ENCODE measurements at regions not wholly inside any gene's neighbourhood (a gene's known extent, or its start where the extent isn't known, plus 50 kb on each side); places are given as distances from the start of the nearest gene placed in this dataset.
A peak's percentile ranks its signal among the peaks of the same experiment; 100 is the strongest.

DNA sequence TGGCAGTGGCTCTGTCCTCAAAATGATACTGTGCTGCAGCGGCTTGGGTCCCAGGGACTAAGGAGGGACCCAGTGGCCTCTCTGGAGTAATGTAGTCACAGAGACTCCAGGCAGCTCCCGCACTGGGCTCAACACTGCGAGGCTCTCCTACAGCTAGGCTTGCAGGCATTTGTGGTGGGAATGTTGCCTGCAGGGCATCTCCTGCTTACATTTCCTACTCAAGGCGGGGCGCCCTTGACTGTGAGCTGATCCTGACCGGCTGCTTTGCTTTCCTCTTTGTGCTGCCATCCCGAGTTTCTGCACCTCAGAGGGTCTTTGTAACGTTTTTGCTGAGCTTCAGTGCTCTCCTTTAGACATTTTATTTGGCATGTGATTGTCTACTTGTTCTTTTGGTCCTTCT, 177.4 kb upstream of the FN1 start (continued):
- TF ChIP-seq, protein P1, sequence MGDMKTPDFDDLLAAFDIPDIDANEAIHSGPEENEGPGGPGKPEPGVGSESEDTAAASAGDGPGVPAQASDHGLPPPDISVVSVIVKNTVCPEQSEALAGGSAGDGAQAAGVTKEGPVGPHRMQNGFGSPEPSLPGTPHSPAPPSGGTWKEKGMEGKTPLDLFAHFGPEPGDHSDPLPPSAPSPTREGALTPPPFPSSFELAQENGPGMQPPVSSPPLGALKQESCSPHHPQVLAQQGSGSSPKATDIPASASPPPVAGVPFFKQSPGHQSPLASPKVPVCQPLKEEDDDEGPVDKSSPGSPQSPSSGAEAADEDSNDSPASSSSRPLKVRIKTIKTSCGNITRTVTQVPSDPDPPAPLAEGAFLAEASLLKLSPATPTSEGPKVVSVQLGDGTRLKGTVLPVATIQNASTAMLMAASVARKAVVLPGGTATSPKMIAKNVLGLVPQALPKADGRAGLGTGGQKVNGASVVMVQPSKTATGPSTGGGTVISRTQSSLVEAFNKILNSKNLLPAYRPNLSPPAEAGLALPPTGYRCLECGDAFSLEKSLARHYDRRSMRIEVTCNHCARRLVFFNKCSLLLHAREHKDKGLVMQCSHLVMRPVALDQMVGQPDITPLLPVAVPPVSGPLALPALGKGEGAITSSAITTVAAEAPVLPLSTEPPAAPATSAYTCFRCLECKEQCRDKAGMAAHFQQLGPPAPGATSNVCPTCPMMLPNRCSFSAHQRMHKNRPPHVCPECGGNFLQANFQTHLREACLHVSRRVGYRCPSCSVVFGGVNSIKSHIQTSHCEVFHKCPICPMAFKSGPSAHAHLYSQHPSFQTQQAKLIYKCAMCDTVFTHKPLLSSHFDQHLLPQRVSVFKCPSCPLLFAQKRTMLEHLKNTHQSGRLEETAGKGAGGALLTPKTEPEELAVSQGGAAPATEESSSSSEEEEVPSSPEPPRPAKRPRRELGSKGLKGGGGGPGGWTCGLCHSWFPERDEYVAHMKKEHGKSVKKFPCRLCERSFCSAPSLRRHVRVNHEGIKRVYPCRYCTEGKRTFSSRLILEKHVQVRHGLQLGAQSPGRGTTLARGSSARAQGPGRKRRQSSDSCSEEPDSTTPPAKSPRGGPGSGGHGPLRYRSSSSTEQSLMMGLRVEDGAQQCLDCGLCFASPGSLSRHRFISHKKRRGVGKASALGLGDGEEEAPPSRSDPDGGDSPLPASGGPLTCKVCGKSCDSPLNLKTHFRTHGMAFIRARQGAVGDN (IDR thresholded peaks at IDR 0.05): no peak

GRCh38 chr2:215612786-215613185, 176.9 kb upstream of the FN1 start:
- DNase-seq (ENCODE audit: low read depth, low spot score) (no peak), FAIRE-seq (no peak), ATAC-seq (peak; percentile 70)
- in situ Hi-C loops (cut with MboI): no loop called here
- no TSS peak for BruUV-seq (replicated peaks)
- no peak overlapping the region for H2AFZ ChIP-seq (ENCODE audit: control insufficient read depth, low read depth, low read length)
- WGBS (ENCODE audit: insufficient coverage, insufficient replicate concordance, low lambda C conversion rate, missing lambda C conversion rate): 17% methylated on average over 2 of the region's 2 CpGs
- POLR2A ChIA-PET: interaction anchor here (0.5 to 1.3 kb wide), 5 partner anchors 10 to 302 kb away, joined by 3 to 6 read pairs (median 3); no protein-coding TSS in a partner anchor
- RAD21 ChIA-PET (ENCODE audit: unreplicated experiment): no interaction called here
- no peak overlapping the region for H3K9ac ChIP-seq (ENCODE audit: control insufficient read depth, insufficient read depth, low read length)
- H3K9me3 ChIP-seq (replicated peaks; ENCODE audit: control insufficient read depth, insufficient read depth, low read length): no peaks in the 10 kb centered on the region; the same call in 2 of the 3 replicates
- H3K36me3 ChIP-seq (ENCODE audit: control insufficient read depth in 2 of 2, insufficient read depth in 2 of 2, low read length in 1 of 2): no peaks in the 10 kb centered on the region
- no peak overlapping the region for H3K4me2 ChIP-seq (ENCODE audit: control insufficient read depth, insufficient read depth)
- intact Hi-C loops (cut with micrococcal nuclease; ENCODE audit: unreplicated experiment): loop anchor here (5.0 kb wide), 1 partner anchor 200 kb away; no protein-coding TSS in a partner anchor
- no peaks in the 10 kb centered on the region for H4K20me1 ChIP-seq (ENCODE audit: control insufficient read depth, insufficient read depth)
- peak; percentile 74 for TF ChIP-seq CUX1 (IDR thresholded peaks at IDR 0.05; ENCODE audit: insufficient replicate concordance, low read depth, low read length)
- TF ChIP-seq SRF (IDR thresholded peaks at IDR 0.05; ENCODE audit: low read depth in 2 of 2, low read length in 2 of 2): no peak
- SMC1A ChIA-PET (ENCODE audit: uncharacterized antibody, unreplicated experiment): interaction anchor here (0.6 to 3.8 kb wide), 12 partner anchors 11 to 961 kb away, joined by 3 to 14 read pairs (median 3); no protein-coding TSS in a partner anchor
- no peaks in the 10 kb centered on the region for H3K27me3 ChIP-seq (replicated peaks in 1 of 2; ENCODE audit: control insufficient read depth in 2 of 2, insufficient read depth in 2 of 2, low read length in 1 of 2)
- H3K4me3 ChIP-seq: no peak overlapping the region
- CTCF ChIA-PET: interaction anchor here (0.6 to 1.5 kb wide), 5 partner anchors 12 to 420 kb away, joined by 3 to 4 read pairs (median 4); no protein-coding TSS in a partner anchor
- no peaks in the 10 kb centered on the region for H3K79me2 ChIP-seq (ENCODE audit: control insufficient read depth, insufficient read depth, low read length)
- H3K27ac ChIP-seq (ENCODE audit: control insufficient read depth, insufficient read depth): no peak overlapping the region
- H3K4me1 ChIP-seq (ENCODE audit: control insufficient read depth, insufficient read depth, low read length): peaks cover 9% of the 10 kb centered on the region; the same call in 1 of the 2 replicates
